Adrenal gland (tissue), 9 donors: ENCODE measurements at regions not wholly inside any gene's neighbourhood (a gene's known extent, or its start where the extent isn't known, plus 50 kb on each side); places are given as distances from the start of the nearest gene placed in this dataset.

Experiments
- DNase-seq, 7 donors: peaks; one replicate each; pipeline ENCODE4 v3.0.0-alpha.2; 2019 to 2020
- H3K27ac ChIP-seq, 5 donors: fragments of 200-600 bp; sonication (generic) in 4 of 5; 1 replicate in 3 of 5; 2 replicates in 2 of 5; pipeline versions ENCODE4 v1.5.1 to v1.8.0; 2016 to 2020; ENCODE audit warnings: mild to moderate bottlenecking in 1 of 5
- H3K27me3 ChIP-seq: fragments of 200-600 bp; 2 replicates; pipeline ENCODE4 v1.8.0; 2021
- H3K36me3 ChIP-seq, 2 donors: fragments of 200-600 bp; replicated peaks in 1 of 2; 1 replicate in 1 of 2; 2 replicates in 1 of 2; pipeline versions ENCODE4 v1.5.1 to v1.8.0; 2018 to 2022
- H3K4me1 ChIP-seq, 2 donors: fragments of 200-600 bp; replicated peaks in 1 of 2; 1 replicate in 1 of 2; 2 replicates in 1 of 2; pipeline versions ENCODE4 v1.5.1 to v1.8.0; 2018 to 2021
- H3K4me3 ChIP-seq, 4 donors: fragments of 200-600 bp; sonication (generic) in 3 of 4; one replicate each; pipeline ENCODE4 v1.5.1; 2016 to 2018
- H3K9me3 ChIP-seq, 3 donors: fragments of 200-600 bp; sonication (generic) in 1 of 3; replicated peaks in 1 of 3; 1 replicate in 2 of 3; 2 replicates in 1 of 3; pipeline versions ENCODE4 v1.5.1 to v1.8.0; 2016 to 2021
- POLR2A ChIP-seq, 2 donors: fragments of 450-650 bp; IDR thresholded peaks; one replicate each; pipeline ENCODE4 v1.6.1; 2017; ENCODE audit warnings: antibody characterized with exemption in 2 of 2, mild to moderate bottlenecking in 2 of 2, moderate library complexity in 1 of 2
- WGBS, 4 donors: extraction: QIAGEN DNeasy Blood & Tissue Kit in 2 of 4; methylation state at CpG; one replicate each; pipeline versions ENCODE4 v1.1.5 to v1.1.7; 2013 to 2017; 5-methylcytosine and 5-hydroxymethylcytosine counted together
- intact Hi-C, 2 donors: fragments of 100-400 bp; cut with DNase I; formaldehyde crosslinking; loops; one replicate each; pipeline versions ENCODE4 v1.14.1 to v1.15.0; 2022 to 2023
- TF ChIP-seq, protein P1 (sequence below), 6 experiments: fragments of 450-650 bp in 4 of 6; fragments of 200-600 bp in 2 of 6; sonication (generic) in 1 of 6; IDR thresholded peaks; 1 replicate in 5 of 6; 2 replicates in 1 of 6; pipeline versions ENCODE4 v1.5.1 to v1.8.0; 2016 to 2021; ENCODE audit warnings: antibody characterized with exemption in 6 of 6, mild to moderate bottlenecking in 2 of 6, moderate library complexity in 1 of 6
- donor health status: healthy with polysubstance abuse.
- donor health status: Bipolar disorder and iron deficiency.
- donor health status: DM: yes; HTN: yes; CAD: no.
- donor health status: DM: no; HTN: no; CAD: no.
- donor health status: DM: no; HTN: no; CAD: no.

DNA sequence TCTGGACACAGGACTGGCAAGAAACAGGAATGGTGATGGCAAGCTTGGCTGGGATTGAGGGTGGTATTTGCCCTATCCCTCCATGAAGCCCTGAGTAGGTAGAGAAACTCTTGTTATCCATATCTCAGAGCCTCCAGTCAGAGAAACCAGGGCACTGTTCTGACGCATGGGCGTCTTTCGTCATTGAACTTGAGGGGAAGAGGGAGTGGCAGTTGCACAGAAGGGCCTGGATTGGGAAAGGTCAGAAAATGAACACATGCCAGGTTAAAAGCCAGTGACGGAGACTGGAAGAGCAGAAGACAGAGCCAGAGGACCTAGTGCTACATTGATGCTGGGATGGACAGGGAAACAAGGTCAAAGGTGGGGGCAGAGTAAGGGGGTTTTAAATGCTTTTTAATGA is 516.7 kb downstream of the PLPP3 start:
- DNase-seq, result no peak
- Histone ChIP-seq H3K4me1 (no peaks in the 10 kb centered on the region), H3K9me3 (no peaks in the 10 kb centered on the region), H3K27me3 (no peaks in the 10 kb centered on the region), H3K4me3 (no peak overlapping the region), H3K36me3 (no peaks in the 10 kb centered on the region), H3K27ac (no peak overlapping the region)
- TF ChIP-seq, protein P1, sequence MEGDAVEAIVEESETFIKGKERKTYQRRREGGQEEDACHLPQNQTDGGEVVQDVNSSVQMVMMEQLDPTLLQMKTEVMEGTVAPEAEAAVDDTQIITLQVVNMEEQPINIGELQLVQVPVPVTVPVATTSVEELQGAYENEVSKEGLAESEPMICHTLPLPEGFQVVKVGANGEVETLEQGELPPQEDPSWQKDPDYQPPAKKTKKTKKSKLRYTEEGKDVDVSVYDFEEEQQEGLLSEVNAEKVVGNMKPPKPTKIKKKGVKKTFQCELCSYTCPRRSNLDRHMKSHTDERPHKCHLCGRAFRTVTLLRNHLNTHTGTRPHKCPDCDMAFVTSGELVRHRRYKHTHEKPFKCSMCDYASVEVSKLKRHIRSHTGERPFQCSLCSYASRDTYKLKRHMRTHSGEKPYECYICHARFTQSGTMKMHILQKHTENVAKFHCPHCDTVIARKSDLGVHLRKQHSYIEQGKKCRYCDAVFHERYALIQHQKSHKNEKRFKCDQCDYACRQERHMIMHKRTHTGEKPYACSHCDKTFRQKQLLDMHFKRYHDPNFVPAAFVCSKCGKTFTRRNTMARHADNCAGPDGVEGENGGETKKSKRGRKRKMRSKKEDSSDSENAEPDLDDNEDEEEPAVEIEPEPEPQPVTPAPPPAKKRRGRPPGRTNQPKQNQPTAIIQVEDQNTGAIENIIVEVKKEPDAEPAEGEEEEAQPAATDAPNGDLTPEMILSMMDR (IDR thresholded peaks at IDR 0.05), result no peak
- no peak for TF ChIP-seq POLR2A (IDR thresholded peaks at IDR 0.05)
- intact Hi-C loops, result no loop called here
- 86 to 97% (median 91%) methylated on average over 4 of the region's 4 CpGs for WGBS, 4 donors

DNA sequence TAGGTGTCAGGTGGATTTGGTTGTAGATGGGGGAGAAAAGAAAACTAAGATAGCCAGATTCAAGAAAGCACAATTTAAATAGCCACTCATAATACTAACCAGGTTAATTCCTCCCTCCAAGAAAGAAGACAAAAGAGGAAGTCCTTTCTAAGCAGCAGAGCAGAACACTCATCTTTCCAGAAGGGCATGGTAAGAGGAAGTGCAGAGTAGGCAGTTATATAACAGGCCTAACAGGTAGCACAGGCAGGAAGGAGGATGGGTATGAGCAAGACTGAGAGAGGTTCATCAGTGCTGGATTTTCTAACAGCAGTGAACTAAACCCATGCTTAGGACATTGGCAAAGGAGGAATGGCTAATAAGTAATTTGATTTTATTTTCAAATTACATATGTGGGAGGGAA is 517.5 kb downstream of the PLPP3 start:
- intact Hi-C loops, result no loop called here
- no peak for TF ChIP-seq POLR2A (IDR thresholded peaks at IDR 0.05)
- TF ChIP-seq, protein P1 (IDR thresholded peaks at IDR 0.05), result no peak

DNA sequence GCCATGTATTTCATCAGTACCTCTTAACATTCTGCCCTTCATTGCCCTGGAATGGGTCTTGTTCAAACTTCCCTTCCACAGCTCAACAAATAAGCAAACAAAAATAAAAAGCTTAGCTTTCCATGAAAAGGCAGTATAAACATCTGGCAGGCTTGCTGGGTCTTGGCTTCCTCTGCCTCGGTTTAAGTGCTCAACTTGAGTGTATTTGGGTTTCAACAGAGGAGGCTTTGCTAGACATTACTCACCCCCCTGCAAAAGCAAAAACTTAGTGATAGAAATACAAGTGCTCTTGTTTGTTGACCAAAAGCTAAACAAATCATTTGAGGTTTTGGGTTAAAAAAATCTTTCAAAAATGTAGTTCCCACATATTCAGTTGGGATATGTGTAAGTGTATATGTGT is 518.5 kb downstream of the PLPP3 start:
- intact Hi-C loops, result no loop called here
- no peak overlapping the region for H3K27ac ChIP-seq
- TF ChIP-seq POLR2A (IDR thresholded peaks at IDR 0.05), result no peak
- TF ChIP-seq, protein P1 (IDR thresholded peaks at IDR 0.05), result no peak
- H3K9me3 ChIP-seq, result no peaks in the 10 kb centered on the region
- no peaks in the 10 kb centered on the region for H3K4me1 ChIP-seq
- H3K27me3 ChIP-seq, result no peaks in the 10 kb centered on the region
- 61 to 90% (median 65%) methylated on average over 1 of the region's 1 CpG for WGBS, 4 donors
- DNase-seq, result no peak
- H3K36me3 ChIP-seq, result no peaks in the 10 kb centered on the region
- H3K4me3 ChIP-seq, result no peak overlapping the region

More for the DNA sequence above, 517.5 kb downstream of the PLPP3 start:
- H3K9me3 ChIP-seq, result no peaks in the 10 kb centered on the region
- H3K36me3 ChIP-seq, result no peaks in the 10 kb centered on the region
- H3K27ac ChIP-seq, result no peak overlapping the region
- H3K27me3 ChIP-seq, result no peaks in the 10 kb centered on the region
- H3K4me1 ChIP-seq, result no peaks in the 10 kb centered on the region
- no peak for DNase-seq
- H3K4me3 ChIP-seq, result no peak overlapping the region

DNA sequence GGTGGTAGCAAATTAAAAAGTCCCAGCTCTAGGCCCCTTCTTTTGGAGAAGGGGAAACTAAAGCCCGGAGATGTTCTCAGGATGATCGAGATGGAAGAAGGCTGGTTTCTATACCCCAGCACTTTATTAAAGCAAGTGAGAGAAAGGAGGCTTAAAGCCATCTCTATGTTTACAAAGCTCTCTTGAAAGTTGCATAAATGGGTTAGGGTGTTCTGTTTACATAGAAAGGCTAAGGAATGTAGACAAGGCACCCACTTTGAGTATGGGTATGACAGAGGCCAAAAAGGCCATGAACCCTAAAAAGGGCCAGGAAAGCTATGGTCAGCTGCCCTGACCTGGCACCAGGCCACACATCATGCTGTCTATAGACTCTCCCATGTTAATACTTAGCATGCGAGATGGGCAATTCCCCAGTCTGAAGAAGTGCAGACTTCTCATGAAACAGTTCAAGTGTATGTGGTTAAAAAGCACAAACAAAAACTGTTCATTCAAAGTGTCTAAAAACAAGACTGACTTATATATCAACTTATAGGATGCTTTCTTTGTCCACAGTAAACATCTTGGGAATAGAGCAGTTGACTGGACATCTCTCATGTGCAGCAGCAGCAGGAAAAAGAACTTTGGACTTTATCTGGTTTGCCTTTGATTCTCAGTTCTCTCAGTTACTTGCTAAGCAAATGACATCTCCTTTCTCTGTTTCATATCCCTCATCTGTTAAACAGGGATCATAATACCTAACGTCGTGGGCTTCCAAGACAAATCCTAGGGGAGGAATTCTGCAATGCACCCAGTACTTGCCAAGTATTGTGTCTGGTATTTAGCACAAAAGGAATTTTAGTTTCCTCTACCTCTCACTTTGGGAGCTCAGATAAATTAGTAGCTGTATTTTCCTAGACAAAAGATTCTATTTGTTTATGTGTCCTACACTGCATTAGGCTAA is 521.6 kb downstream of the PLPP3 start:
- Histone ChIP-seq H3K27ac (no peak overlapping the region), H3K4me1 (no peaks in the 10 kb centered on the region), H3K36me3 (no peaks in the 10 kb centered on the region), H3K27me3 (no peaks in the 10 kb centered on the region), H3K9me3 (no peaks in the 10 kb centered on the region), H3K4me3 (no peak overlapping the region)
- intact Hi-C loops, result no loop called here
- DNase-seq, result no peak
- TF ChIP-seq, protein P1 (IDR thresholded peaks at IDR 0.05), result no peak
- TF ChIP-seq POLR2A (IDR thresholded peaks at IDR 0.05), result no peak
- whole genome bisulfite sequencing, 4 donors, result 81 to 85% (median 84%) methylated on average over 5 of the region's 5 CpGs
